HepG2 (cell line): ENCODE measurements at regions not wholly inside any gene's neighbourhood (a gene's known extent, or its start where the extent isn't known, plus 50 kb on each side); places are given as distances from the start of the nearest gene placed in this dataset.

ENCODE experiments used
- ATAC-seq: fragments of 200-7000 bp; cut with Tn5 transposase; 3 replicates; pipeline ENCODE4 v1.9.1; 2020; ENCODE audit warnings: mild to moderate bottlenecking, moderate library complexity
- BruUV-seq: library from RNA; stranded (reverse); fragments of 400-500 nt; replicated peaks from 2 replicates; lab custom pipeline; 2021; lab: Mats Ljungman, UMichigan
- CTCF ChIA-PET: fragments of 300-600 bp; formaldehyde crosslinking; extraction: SDS; loops from one replicate; lab custom pipeline; 2021; ENCODE audit warnings: low total read pairs, inconsistent platforms, low intra/inter-chr PET ratio; lab: Yijun Ruan, JAX
- POLR2A ChIA-PET: fragments of 350-600 bp; sonication (Branson Sonifier 250); formaldehyde crosslinking; loops from one replicate; lab custom pipeline; 2020; ENCODE audit warnings: antibody characterized with exemption, inconsistent platforms; lab: Yijun Ruan, JAX
- DNase-seq: peaks from one replicate; pipeline ENCODE4 v3.0.0-alpha.2; 2015; ENCODE audit warnings: low spot score
- FAIRE-seq: peaks from 3 replicates; lab custom pipeline; 2011; peaks lifted over from hg19 to GRCh38; lab: Jason Lieb, UNC
- H2AFZ ChIP-seq: one replicate; pipeline ENCODE4 v1.6.1; 2011; ENCODE audit warnings: low read length, inconsistent platforms
- H3K27ac ChIP-seq: fragments of 300-600 bp; 3 replicates; pipeline ENCODE4 v1.8.0; 2011; ENCODE audit warnings: mixed run types, mild to moderate bottlenecking, mixed read lengths, low read length, inconsistent platforms; ENCODE audit not compliant: insufficient read depth; ENCODE audit errors: extremely low read length
- H3K27me3 ChIP-seq, 2 experiments: fragments of 200-600 bp in 1 of 2; 2 replicates in 1 of 2; 3 replicates in 1 of 2; pipeline versions ENCODE4 v1.6.0 to v1.8.0; 2011; ENCODE audit warnings: low read length in 2 of 2, mild to moderate bottlenecking in 2 of 2, moderate library complexity in 2 of 2, inconsistent platforms in 1 of 2; ENCODE audit not compliant: insufficient read depth in 2 of 2, control insufficient read depth in 1 of 2
- H3K36me3 ChIP-seq, 2 experiments: fragments of 200-600 bp in 1 of 2; replicated peaks in 1 of 2; 2 replicates in 1 of 2; 3 replicates in 1 of 2; pipeline versions ENCODE4 v1.5.1 to v1.8.0; 2011; ENCODE audit warnings: low read length in 2 of 2, inconsistent platforms in 1 of 2; ENCODE audit not compliant: insufficient read depth in 2 of 2, control insufficient read depth in 1 of 2
- H3K4me1 ChIP-seq: 2 replicates; pipeline ENCODE4 v1.5.1; 2012; ENCODE audit warnings: low read length, inconsistent platforms; ENCODE audit not compliant: insufficient read depth
- H3K4me2 ChIP-seq: 2 replicates; pipeline ENCODE4 v1.6.0; 2011; ENCODE audit warnings: low read depth, low read length, inconsistent platforms
- H3K4me3 ChIP-seq, 3 experiments: fragments of 200-600 bp in 1 of 3; sonication (generic), shearing (Covaris generic) in 1 of 3; replicated peaks in 1 of 3; 2 replicates each; pipeline ENCODE4 v1.5.1; 2011 to 2016; ENCODE audit warnings: low read length in 3 of 3, inconsistent platforms in 2 of 3, low read depth in 2 of 3, mild to moderate bottlenecking in 2 of 3, control low read depth in 1 of 3, mixed read lengths in 1 of 3; ENCODE audit not compliant: insufficient read depth in 1 of 3
- H3K79me2 ChIP-seq: one replicate; pipeline ENCODE4 v1.6.1; 2011; ENCODE audit warnings: low read length, inconsistent platforms; ENCODE audit not compliant: insufficient read depth
- H3K9ac ChIP-seq: 2 replicates; pipeline ENCODE4 v1.6.0; 2011; ENCODE audit warnings: mild to moderate bottlenecking, low read depth, low read length, inconsistent platforms; ENCODE audit not compliant: insufficient read depth
- H3K9me3 ChIP-seq: 2 replicates; pipeline ENCODE4 v1.5.1; 2012; ENCODE audit warnings: mild to moderate bottlenecking, low read length
- H4K20me1 ChIP-seq: 2 replicates; pipeline ENCODE4 v1.6.0; 2011; ENCODE audit warnings: inconsistent platforms, mild to moderate bottlenecking, low read length, moderate library complexity; ENCODE audit not compliant: insufficient read depth
- ARNT2 ChIP-seq: sonication (generic); formaldehyde crosslinking; IDR thresholded peaks from 2 replicates; pipeline ENCODE4 v1.8.0; 2022; ENCODE audit warnings: mild to moderate bottlenecking, low read depth, missing genetic modification reagents, moderate library complexity
- NR2F1 ChIP-seq, 2 experiments: fragments of 450-650 bp in 1 of 2; formaldehyde crosslinking in 1 of 2; IDR thresholded peaks; 2 replicates each; pipeline versions ENCODE4 v1.5.0 to v1.6.1; 2016 to 2020; ENCODE audit warnings: mild to moderate bottlenecking in 1 of 2, missing compliant biosample characterization in 1 of 2, missing genetic modification reagents in 1 of 2, moderate library complexity in 1 of 2
- RBM22 ChIP-seq: fragments of 200-400 bp; formaldehyde crosslinking; optimal IDR thresholded peaks from 2 replicates; pipeline ENCODE3; 2017; ENCODE audit warnings: mild to moderate bottlenecking, low read length, moderate library complexity
- RXRB ChIP-seq: IDR thresholded peaks from 2 replicates; pipeline ENCODE4 v1.6.1; 2016; ENCODE audit warnings: borderline replicate concordance, missing genetic modification reagents, missing compliant biosample characterization
- TCF7 ChIP-seq: sonication (generic); IDR thresholded peaks from 2 replicates; pipeline ENCODE4 v1.6.1; 2016; ENCODE audit warnings: antibody characterized with exemption, low read depth
- TGIF2 ChIP-seq: IDR thresholded peaks from 2 replicates; pipeline ENCODE4 v1.6.1; 2016; ENCODE audit warnings: control low read depth, missing compliant biosample characterization
- TSC22D2 ChIP-seq: sonication (generic); formaldehyde crosslinking; IDR thresholded peaks from 2 replicates; pipeline ENCODE4 v1.5.1; 2020; ENCODE audit warnings: missing genetic modification reagents, mild to moderate bottlenecking, borderline replicate concordance
- ZKSCAN8 ChIP-seq: IDR thresholded peaks from 2 replicates; pipeline ENCODE4 v1.6.1; 2016; ENCODE audit warnings: borderline replicate concordance, missing genetic modification reagents, missing compliant biosample characterization
- ZNF33A ChIP-seq: sonication (generic); formaldehyde crosslinking; IDR thresholded peaks from 2 replicates; pipeline ENCODE4 v1.5.1; 2020; ENCODE audit warnings: missing genetic modification reagents, mild to moderate bottlenecking, moderate library complexity, borderline replicate concordance
- ZNF569 ChIP-seq: sonication (generic); formaldehyde crosslinking; IDR thresholded peaks from 2 replicates; pipeline ENCODE4 v1.5.0; 2020; ENCODE audit warnings: mild to moderate bottlenecking, missing genetic modification reagents, moderate library complexity, borderline replicate concordance
- ZSCAN31 ChIP-seq: sonication (generic); formaldehyde crosslinking; IDR thresholded peaks from 2 replicates; pipeline ENCODE4 v1.5.0; 2020; ENCODE audit warnings: low read depth, mild to moderate bottlenecking, missing genetic modification reagents
- WGBS: methylation state at CpG from one replicate; pipeline ENCODE4 v1.1.6; 2017; ENCODE audit warnings: low lambda C conversion rate; 5-methylcytosine and 5-hydroxymethylcytosine counted together
- in situ Hi-C: cut with HindIII; loops from 2 replicates; pipeline ENCODE4 v1.10.0; 2017; ENCODE audit warnings: low pct_unique_long_range_greater_than_20kb; ENCODE audit not compliant: extremely low pct_ligation_motif_present
- intact Hi-C: fragments of 100-400 bp; cut with micrococcal nuclease; formaldehyde crosslinking; loops from one replicate; pipeline ENCODE4 v1.10.0; 2022; ENCODE audit not compliant: unreplicated experiment
- TF ChIP-seq, protein P1 (sequence below): sonication (generic); formaldehyde crosslinking; IDR thresholded peaks from 2 replicates; pipeline ENCODE4 v1.5.0; 2020; ENCODE audit warnings: missing genetic modification reagents
- TF ChIP-seq, protein P2 (sequence below): sonication (generic); formaldehyde crosslinking; IDR thresholded peaks from 2 replicates; pipeline ENCODE4 v1.5.0; 2020; ENCODE audit warnings: mild to moderate bottlenecking, missing genetic modification reagents, moderate library complexity

DNA sequence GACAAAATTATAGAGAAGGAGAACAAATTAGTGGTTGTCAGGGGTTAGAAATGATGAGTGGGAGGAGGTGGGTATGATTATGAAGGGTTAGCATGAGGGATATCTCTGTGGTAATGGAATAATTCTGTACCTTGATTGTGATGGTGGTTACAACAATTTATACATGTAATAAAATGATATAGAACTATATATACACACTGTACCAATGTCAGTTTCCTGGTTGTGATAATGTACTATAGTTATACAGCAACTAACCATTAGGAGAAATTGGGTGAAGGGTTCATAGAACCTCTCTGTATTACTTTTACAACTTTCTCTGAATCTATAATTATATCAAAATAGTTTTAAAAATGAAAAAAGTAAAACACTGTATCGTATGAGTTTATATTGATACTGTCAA, 148.1 kb downstream of the ZNF621 start:
- FAIRE-seq, result no peak
- BruUV-seq, result no TSS peak
- H3K9ac ChIP-seq, result no peak overlapping the region

DNA sequence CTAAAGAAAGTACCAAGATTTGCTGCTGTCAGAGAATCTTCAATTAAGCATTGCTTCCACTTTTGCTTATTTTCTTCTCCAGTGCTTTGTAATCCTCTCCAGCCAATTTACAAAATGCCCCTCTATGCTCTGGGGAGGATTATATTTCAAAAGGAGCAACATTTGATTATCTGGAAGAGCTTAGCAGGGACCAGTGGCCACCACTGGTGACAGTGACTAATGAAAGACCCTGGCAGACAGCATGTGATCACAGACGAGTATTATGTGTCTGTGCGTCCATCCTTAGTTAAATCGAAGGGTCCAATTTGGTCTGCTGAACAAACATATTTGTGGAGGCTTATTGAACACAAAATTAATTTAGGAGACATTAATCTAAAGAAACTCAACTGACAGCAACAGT, 152.6 kb downstream of the ZNF621 start:
- Histone ChIP-seq H3K9ac (no peak overlapping the region), H3K4me3 (no peak overlapping the region), H4K20me1 (no peaks in the 10 kb centered on the region), H3K4me1 (0 out of 2 replicates have a peak, but pooled peaks cover 8% of the 10 kb centered on the region), H3K9me3 (no peaks in the 10 kb centered on the region), H3K27ac (no peak overlapping the region), H3K36me3 (no peaks in the 10 kb centered on the region), H3K27me3 (no peaks in the 10 kb centered on the region; a peak in 1 of 5 replicates)
- in situ Hi-C loops, result no loop called here
- no peak for DNase-seq
- intact Hi-C loops, result loop anchor here (10.0 kb wide), 1 partner anchor 947 kb away; no protein-coding TSS in a partner anchor
- ChIA-PET CTCF (no interaction called here), POLR2A (no interaction called here)
- 33% methylated on average over 3 of the region's 3 CpGs for WGBS
- no TSS peak for BruUV-seq
- TF ChIP-seq ZNF33A, result no peak
- no peak for TF ChIP-seq RXRB
- TF ChIP-seq TCF7, result no peak
- TF ChIP-seq TGIF2 (CRISPR knock-in tag), result no peak
- no peak for TF ChIP-seq RBM22
- TF ChIP-seq, protein P1, sequence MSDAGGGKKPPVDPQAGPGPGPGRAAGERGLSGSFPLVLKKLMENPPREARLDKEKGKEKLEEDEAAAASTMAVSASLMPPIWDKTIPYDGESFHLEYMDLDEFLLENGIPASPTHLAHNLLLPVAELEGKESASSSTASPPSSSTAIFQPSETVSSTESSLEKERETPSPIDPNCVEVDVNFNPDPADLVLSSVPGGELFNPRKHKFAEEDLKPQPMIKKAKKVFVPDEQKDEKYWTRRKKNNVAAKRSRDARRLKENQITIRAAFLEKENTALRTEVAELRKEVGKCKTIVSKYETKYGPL, result no peak
- TF ChIP-seq, protein P2, sequence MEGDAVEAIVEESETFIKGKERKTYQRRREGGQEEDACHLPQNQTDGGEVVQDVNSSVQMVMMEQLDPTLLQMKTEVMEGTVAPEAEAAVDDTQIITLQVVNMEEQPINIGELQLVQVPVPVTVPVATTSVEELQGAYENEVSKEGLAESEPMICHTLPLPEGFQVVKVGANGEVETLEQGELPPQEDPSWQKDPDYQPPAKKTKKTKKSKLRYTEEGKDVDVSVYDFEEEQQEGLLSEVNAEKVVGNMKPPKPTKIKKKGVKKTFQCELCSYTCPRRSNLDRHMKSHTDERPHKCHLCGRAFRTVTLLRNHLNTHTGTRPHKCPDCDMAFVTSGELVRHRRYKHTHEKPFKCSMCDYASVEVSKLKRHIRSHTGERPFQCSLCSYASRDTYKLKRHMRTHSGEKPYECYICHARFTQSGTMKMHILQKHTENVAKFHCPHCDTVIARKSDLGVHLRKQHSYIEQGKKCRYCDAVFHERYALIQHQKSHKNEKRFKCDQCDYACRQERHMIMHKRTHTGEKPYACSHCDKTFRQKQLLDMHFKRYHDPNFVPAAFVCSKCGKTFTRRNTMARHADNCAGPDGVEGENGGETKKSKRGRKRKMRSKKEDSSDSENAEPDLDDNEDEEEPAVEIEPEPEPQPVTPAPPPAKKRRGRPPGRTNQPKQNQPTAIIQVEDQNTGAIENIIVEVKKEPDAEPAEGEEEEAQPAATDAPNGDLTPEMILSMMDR, result no peak
- TF ChIP-seq ZSCAN31 (CRISPR knock-in tag), result no peak
- no peak for TF ChIP-seq TSC22D2 (CRISPR knock-in tag)
- no peak for TF ChIP-seq NR2F1 (CRISPR knock-in tag; IDR thresholded peaks at IDR 0.05)
- TF ChIP-seq, all 625 proteins: peak for 0
- H2AFZ ChIP-seq, result no peak overlapping the region
- H3K4me2 ChIP-seq, result no peak overlapping the region
- ATAC-seq (no peak), FAIRE-seq (no peak)
- no peaks in the 10 kb centered on the region for H3K79me2 ChIP-seq

More for the DNA sequence above, 148.1 kb downstream of the ZNF621 start:
- Histone ChIP-seq H3K27me3 (no peaks in the 10 kb centered on the region; a peak in 1 of 5 replicates), H3K4me2 (no peak overlapping the region), H3K9me3 (no peaks in the 10 kb centered on the region), H3K79me2 (no peaks in the 10 kb centered on the region), H3K4me3 (no peak overlapping the region), H3K27ac (no peak overlapping the region), H4K20me1 (no peaks in the 10 kb centered on the region), H3K4me1 (peaks cover 12% of the 10 kb centered on the region), H2AFZ (no peak overlapping the region), H3K36me3 (no peaks in the 10 kb centered on the region)
- in situ Hi-C loops (no loop called here), intact Hi-C loops (loop anchor here (10.0 kb wide), 1 partner anchor 952 kb away; no protein-coding TSS in a partner anchor)
- no peak for DNase-seq
- WGBS, result 0% methylated on average over 1 of the region's 1 CpG
- no peak for ATAC-seq
- ChIA-PET POLR2A (no interaction called here), CTCF (no interaction called here)
- TF ChIP-seq ZNF569, result no peak
- no peak for TF ChIP-seq ARNT2 (CRISPR knock-in tag)
- TF ChIP-seq ZKSCAN8 (CRISPR knock-in tag), result no peak
